B cell (primary cell): ENCODE measurements at regions not wholly inside any gene's neighbourhood (a gene's known extent, or its start where the extent isn't known, plus 50 kb on each side); places are given as distances from the start of the nearest gene placed in this dataset.

Experiments used
- ATAC-seq: fragments of 200-7000 bp; cut with Tn5 transposase; one replicate; pipeline ENCODE4 v1.10.0; 2021; ENCODE audit warnings: low read depth, mild to moderate bottlenecking, moderate number of reproducible peaks, moderate library complexity
- CTCF ChIA-PET: fragments of 350-600 bp; sonication (Branson Sonifier 250); formaldehyde crosslinking; loops from one replicate; lab custom pipeline; 2021; ENCODE audit warnings: antibody characterized with exemption, inconsistent platforms; lab: Charles Lee
- POLR2A ChIA-PET: fragments of 350-600 bp; sonication (Branson Sonifier 250); formaldehyde crosslinking; loops from one replicate; lab custom pipeline; 2021; ENCODE audit warnings: antibody characterized with exemption; lab: Charles Lee
- DNase-seq: peaks from one replicate; pipeline ENCODE4 v3.0.0; 2013
- H2AFZ ChIP-seq: 2 replicates; pipeline ENCODE4 v1.6.1; 2012; ENCODE audit warnings: mild to moderate bottlenecking, low read depth, low read length; ENCODE audit not compliant: insufficient read depth, poor library complexity, severe bottlenecking
- H3K27ac ChIP-seq, 2 donors: 1 replicate in 1 of 2; 2 replicates in 1 of 2; pipeline ENCODE4 v1.5.1; 2012 to 2013; ENCODE audit warnings: low read length in 2 of 2, mild to moderate bottlenecking in 2 of 2, moderate library complexity in 1 of 2
- H3K27me3 ChIP-seq, 4 experiments: fragments of 200-600 bp in 1 of 4; sonication (generic) in 1 of 4; replicated peaks in 1 of 4; 1 replicate in 2 of 4; 2 replicates in 2 of 4; pipeline versions ENCODE4 v1.6.1 to v1.7.0; 2013 to 2016; ENCODE audit warnings: low read length in 3 of 4, mild to moderate bottlenecking in 2 of 4, mixed read lengths in 1 of 4, moderate library complexity in 1 of 4; ENCODE audit not compliant: insufficient read depth in 4 of 4, control insufficient read depth in 3 of 4; ENCODE audit errors: control extremely low read depth in 1 of 4
- H3K36me3 ChIP-seq, 2 experiments: replicated peaks in 1 of 2; 1 replicate in 1 of 2; 2 replicates in 1 of 2; pipeline versions ENCODE4 v1.6.1 to v1.7.1; 2013; ENCODE audit warnings: low read length in 1 of 2; ENCODE audit not compliant: insufficient read depth in 2 of 2, control insufficient read depth in 1 of 2; ENCODE audit errors: control extremely low read depth in 1 of 2, extremely low read depth in 1 of 2
- H3K4me1 ChIP-seq, 2 donors: fragments of 200-600 bp in 1 of 2; sonication (generic) in 1 of 2; 1 replicate in 1 of 2; 2 replicates in 1 of 2; pipeline versions ENCODE4 v1.5.1 to v1.6.1; 2013 to 2017; ENCODE audit warnings: low read length in 2 of 2; ENCODE audit not compliant: control insufficient read depth in 2 of 2, insufficient read depth in 2 of 2
- H3K4me2 ChIP-seq: replicated peaks from 2 replicates; pipeline ENCODE3; 2012; ENCODE audit warnings: mild to moderate bottlenecking, low read depth, low read length; ENCODE audit not compliant: poor library complexity, severe bottlenecking
- H3K4me3 ChIP-seq, 5 experiments: fragments of 200-600 bp in 1 of 5; sonication (generic) in 1 of 5; 1 replicate in 3 of 5; 2 replicates in 2 of 5; pipeline versions ENCODE4 v1.5.1 to v1.7.0; 2011 to 2016; ENCODE audit warnings: low read length in 4 of 5, mild to moderate bottlenecking in 4 of 5, low read depth in 2 of 5, control low read depth in 1 of 5, moderate library complexity in 1 of 5; ENCODE audit not compliant: insufficient read depth in 1 of 5; ENCODE audit errors: control extremely low read depth in 1 of 5, extremely low read depth in 1 of 5
- H3K79me2 ChIP-seq: fragments of 200-600 bp; sonication (generic); one replicate; pipeline ENCODE4 v1.6.0; 2016; ENCODE audit warnings: low read length; ENCODE audit not compliant: control insufficient read depth, insufficient read depth
- H3K9ac ChIP-seq: fragments of 200-600 bp; sonication (generic); 2 replicates; pipeline ENCODE4 v1.6.1; 2017; ENCODE audit warnings: mild to moderate bottlenecking, low read length, moderate library complexity
- H3K9me3 ChIP-seq, 3 donors: one replicate each; pipeline versions ENCODE4 v1.6.1 to v1.7.1; 2013; ENCODE audit warnings: low read length in 2 of 3; ENCODE audit not compliant: control insufficient read depth in 2 of 3, insufficient read depth in 1 of 3; ENCODE audit errors: control extremely low read depth in 1 of 3
- H4K20me1 ChIP-seq: 2 replicates; pipeline ENCODE4 v1.6.0; 2012; ENCODE audit warnings: mild to moderate bottlenecking, low read length; ENCODE audit not compliant: insufficient read depth, control insufficient read depth, poor library complexity, severe bottlenecking
- H3K27ac Mint-ChIP-seq: one replicate; pipeline ENCODE4 v1.8.0; 2021; ENCODE audit warnings: mixed read lengths
- H3K27me3 Mint-ChIP-seq: one replicate; pipeline ENCODE4 v1.8.0; 2021; ENCODE audit warnings: mixed read lengths
- H3K4me1 Mint-ChIP-seq: one replicate; pipeline ENCODE4 v1.8.0; 2021; ENCODE audit warnings: mixed read lengths
- H3K4me3 Mint-ChIP-seq: one replicate; pipeline ENCODE4 v1.8.0; 2021; ENCODE audit warnings: mixed read lengths
- H3K9me3 Mint-ChIP-seq: one replicate; pipeline ENCODE4 v1.8.0; 2022; ENCODE audit warnings: mixed read lengths; ENCODE audit not compliant: insufficient read depth
- EZH2 ChIP-seq: IDR thresholded peaks from 2 replicates; pipeline ENCODE4 v1.6.1; 2012; ENCODE audit warnings: borderline replicate concordance, low read depth, mild to moderate bottlenecking, moderate library complexity, low read length; ENCODE audit not compliant: insufficient read depth, poor library complexity, severe bottlenecking
- WGBS: methylation state at CpG from one replicate; pipeline ENCODE4 v1.1.5; 2013; ENCODE audit warnings: missing lambda C conversion rate; ENCODE audit not compliant: insufficient coverage; 5-methylcytosine and 5-hydroxymethylcytosine counted together
- intact Hi-C: fragments of 100-400 bp; cut with micrococcal nuclease; formaldehyde crosslinking; loops from one replicate; pipeline ENCODE4 v1.10.0; 2022
- TF ChIP-seq, protein P1 (sequence below): fragments of 200-600 bp; IDR thresholded peaks from one replicate; pipeline ENCODE4 v1.8.0; 2022; ENCODE audit warnings: antibody characterized with exemption, mild to moderate bottlenecking

DNA sequence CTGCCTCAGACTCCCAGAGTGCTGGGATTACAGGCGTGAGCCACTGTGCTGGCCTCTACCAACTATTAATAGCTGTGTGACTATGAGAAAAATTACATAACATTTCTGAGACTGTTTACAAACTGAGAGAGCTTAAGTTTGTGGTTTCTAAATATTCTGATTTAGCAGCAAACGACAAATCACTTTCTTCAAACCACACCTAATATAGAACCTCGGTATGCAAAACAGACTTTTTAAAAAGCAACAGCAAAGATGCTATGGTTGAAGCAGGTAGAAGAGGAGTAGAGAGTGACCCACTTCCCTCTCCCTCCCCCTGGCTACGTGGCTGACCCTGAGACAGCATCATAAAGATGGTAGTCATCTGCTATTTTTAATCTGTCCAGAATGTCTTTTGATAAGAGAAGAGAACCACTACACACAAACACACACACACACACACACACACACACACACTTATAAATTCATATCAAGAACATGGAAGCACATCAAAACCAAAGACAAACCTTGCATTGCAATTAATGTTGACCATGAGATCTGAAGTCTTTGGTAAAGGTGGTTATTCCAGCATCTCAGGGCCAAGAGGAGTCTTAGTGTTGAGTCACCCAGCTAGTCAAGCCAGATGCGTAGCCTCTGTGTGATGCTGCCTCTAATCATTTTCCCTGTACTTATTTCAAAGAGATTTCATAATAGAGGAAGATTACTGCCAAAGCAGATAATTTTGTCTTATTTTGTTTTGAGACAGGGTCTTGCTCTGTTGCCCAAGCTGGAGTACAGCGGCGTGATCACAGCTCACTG lies 58.1 kb upstream of the TMEM215 start:
- Histone ChIP-seq H3K9me3 (peaks cover 0 to 4% (median 0%) of the 10 kb centered on the region in 3 donors), H3K4me2 (no peak overlapping the region), H3K27ac (no peak overlapping the region), H3K27me3 (no peaks in the 10 kb centered on the region), H3K79me2 (no peaks in the 10 kb centered on the region), H2AFZ (no peak overlapping the region), H4K20me1 (no peaks in the 10 kb centered on the region), H3K4me1 (no peaks in the 10 kb centered on the region), H3K9ac (no peak overlapping the region), H3K4me3 (no peak overlapping the region), H3K36me3 (no peaks in the 10 kb centered on the region)
- POLR2A ChIA-PET: no interaction called here
- Mint-ChIP-seq H3K27ac (no peak overlapping the region), H3K9me3 (peaks cover 3% of the 10 kb centered on the region), H3K4me1 (no peaks in the 10 kb centered on the region), H3K4me3 (no peak overlapping the region), H3K27me3 (peaks cover 4% of the 10 kb centered on the region)
- ATAC-seq: no peak
- intact Hi-C loops: no loop called here
- CTCF ChIA-PET: no interaction called here
- no CpG with 5 or more reads among the region's 7 CpGs for WGBS
- DNase-seq: no peak
- TF ChIP-seq, protein P1, sequence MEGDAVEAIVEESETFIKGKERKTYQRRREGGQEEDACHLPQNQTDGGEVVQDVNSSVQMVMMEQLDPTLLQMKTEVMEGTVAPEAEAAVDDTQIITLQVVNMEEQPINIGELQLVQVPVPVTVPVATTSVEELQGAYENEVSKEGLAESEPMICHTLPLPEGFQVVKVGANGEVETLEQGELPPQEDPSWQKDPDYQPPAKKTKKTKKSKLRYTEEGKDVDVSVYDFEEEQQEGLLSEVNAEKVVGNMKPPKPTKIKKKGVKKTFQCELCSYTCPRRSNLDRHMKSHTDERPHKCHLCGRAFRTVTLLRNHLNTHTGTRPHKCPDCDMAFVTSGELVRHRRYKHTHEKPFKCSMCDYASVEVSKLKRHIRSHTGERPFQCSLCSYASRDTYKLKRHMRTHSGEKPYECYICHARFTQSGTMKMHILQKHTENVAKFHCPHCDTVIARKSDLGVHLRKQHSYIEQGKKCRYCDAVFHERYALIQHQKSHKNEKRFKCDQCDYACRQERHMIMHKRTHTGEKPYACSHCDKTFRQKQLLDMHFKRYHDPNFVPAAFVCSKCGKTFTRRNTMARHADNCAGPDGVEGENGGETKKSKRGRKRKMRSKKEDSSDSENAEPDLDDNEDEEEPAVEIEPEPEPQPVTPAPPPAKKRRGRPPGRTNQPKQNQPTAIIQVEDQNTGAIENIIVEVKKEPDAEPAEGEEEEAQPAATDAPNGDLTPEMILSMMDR: no peak
- TF ChIP-seq EZH2: no peak

- CTCF ChIA-PET: no interaction called here
- Histone ChIP-seq H3K36me3 (no peaks in the 10 kb centered on the region), H3K9me3 (peaks cover 0 to 4% (median 0%) of the 10 kb centered on the region in 3 donors), H4K20me1 (no peaks in the 10 kb centered on the region), H3K4me3 (no peak overlapping the region), H3K27ac (no peak overlapping the region), H3K27me3 (no peaks in the 10 kb centered on the region), H3K4me2 (no peak overlapping the region), H3K4me1 (no peaks in the 10 kb centered on the region), H3K79me2 (no peaks in the 10 kb centered on the region), H3K9ac (no peak overlapping the region), H2AFZ (no peak overlapping the region)
- Mint-ChIP-seq H3K9me3 (peaks cover 3% of the 10 kb centered on the region), H3K4me1 (no peaks in the 10 kb centered on the region), H3K27me3 (peaks cover 4% of the 10 kb centered on the region), H3K4me3 (no peak overlapping the region), H3K27ac (no peak overlapping the region)
- DNase-seq: no peak
- POLR2A ChIA-PET: no interaction called here
- no peak for ATAC-seq
- WGBS: 54% methylated on average over 3 of the region's 3 CpGs
- TF ChIP-seq, protein P1: no peak
- TF ChIP-seq EZH2: no peak
- intact Hi-C loops: no loop called here
These were observed 55.2 kb upstream of the TMEM215 start for GRCh38 chr9:32728181-32728580.
